Upper lobe of left lung (tissue), 4 donors: ENCODE measurements at regions not wholly inside any gene's neighbourhood (a gene's known extent, or its start where the extent isn't known, plus 50 kb on each side); places are given as distances from the start of the nearest gene placed in this dataset.

Experiments used
- CTCF ChIP-seq, 6 experiments: fragments of 450-650 bp in 4 of 6; fragments of 200-600 bp in 2 of 6; sonication (generic) in 2 of 6; IDR thresholded peaks; one replicate each; pipeline ENCODE4 v1.5.1; 2016 to 2019; ENCODE audit warnings: antibody characterized with exemption in 6 of 6
- EP300 ChIP-seq, 4 donors: sonication (generic); formaldehyde crosslinking; IDR thresholded peaks; one replicate each; pipeline ENCODE4 v1.5.1; 2017; ENCODE audit warnings: antibody characterized with exemption in 4 of 4, control low read depth in 2 of 4
- POLR2A ChIP-seq, 4 donors: fragments of 450-650 bp; IDR thresholded peaks; one replicate each; pipeline ENCODE4 v1.5.1; 2016 to 2017; ENCODE audit warnings: antibody characterized with exemption in 4 of 4, mild to moderate bottlenecking in 2 of 4
- POLR2AphosphoS5 ChIP-seq, 2 donors: sonication (generic); formaldehyde crosslinking; IDR thresholded peaks; one replicate each; pipeline ENCODE4 v1.5.1; 2017; ENCODE audit warnings: antibody characterized with exemption in 2 of 2

GRCh38 chr4:100576570-100576969 lies 58.7 kb upstream of the EMCN start:
- TF ChIP-seq POLR2A (IDR thresholded peaks at IDR 0.05) = no peak
- TF ChIP-seq POLR2AphosphoS5 (IDR thresholded peaks at IDR 0.05) = no peak
- no peak for TF ChIP-seq CTCF (IDR thresholded peaks at IDR 0.05)
- TF ChIP-seq EP300 (IDR thresholded peaks at IDR 0.05) = no peak
